ENCODE measurements at regions not wholly inside any gene's neighbourhood (a gene's known extent, or its start where the extent isn't known, plus 50 kb on each side); places are given as distances from the start of the nearest gene placed in this dataset.
"Not testable (repeated sequence)": the region's sequence is repeated elsewhere in the genome, so short reads cannot be mapped to it uniquely, and the experiment has no call there.

GRCh38 chr11:23212807-23213206 lies 352.5 kb upstream of the CCDC179 start:
- H3K4me1 ChIP-seq (ENCODE audit: low read depth), result no peaks in the 10 kb centered on the region
- H3K9me3 ChIP-seq (ENCODE audit: low read depth), result no peaks in the 10 kb centered on the region
- TF ChIP-seq CTCF (IDR thresholded peaks at IDR 0.05; ENCODE audit: low read depth, low read length), result no peak
- no peaks in the 10 kb centered on the region for H3K27me3 ChIP-seq
- H3K36me3 ChIP-seq, result no peaks in the 10 kb centered on the region
- no peak overlapping the region for H3K27ac ChIP-seq
- no peak for DNase-seq (ENCODE audit: low read depth in 1 of 2, low spot score in 1 of 2)
- no peak overlapping the region for H3K4me3 ChIP-seq

- no peak for DNase-seq (ENCODE audit: low read depth in 1 of 2, low spot score in 1 of 2)
Observed at GRCh38 chr11:23217072-23217471, 356.8 kb upstream of the CCDC179 start.

GRCh38 chr11:23220086-23220485 lies 359.8 kb upstream of the CCDC179 start:
- H3K27me3 ChIP-seq, result not testable (repeated sequence)

More at GRCh38 chr11:23217072-23217471, 356.8 kb upstream of the CCDC179 start:
- no peak for TF ChIP-seq CTCF (IDR thresholded peaks at IDR 0.05; ENCODE audit: low read depth, low read length)
- H3K27me3 ChIP-seq, result no peaks in the 10 kb centered on the region
- no peaks in the 10 kb centered on the region for H3K9me3 ChIP-seq (ENCODE audit: low read depth)
- no peak overlapping the region for H3K27ac ChIP-seq
- no peaks in the 10 kb centered on the region for H3K36me3 ChIP-seq
- no peak overlapping the region for H3K4me3 ChIP-seq
- no peaks in the 10 kb centered on the region for H3K4me1 ChIP-seq (ENCODE audit: low read depth)

GRCh38 chr11:23221366-23221765 lies 361.1 kb upstream of the CCDC179 start:
- H3K27me3 ChIP-seq, result no peaks in the 10 kb centered on the region
- no peak for TF ChIP-seq CTCF (IDR thresholded peaks at IDR 0.05; ENCODE audit: low read depth, low read length)
- no peaks in the 10 kb centered on the region for H3K9me3 ChIP-seq (ENCODE audit: low read depth)
- no peak overlapping the region for H3K4me3 ChIP-seq
- no peaks in the 10 kb centered on the region for H3K4me1 ChIP-seq (ENCODE audit: low read depth)
- no peak for DNase-seq (ENCODE audit: low read depth in 1 of 2, low spot score in 1 of 2)
- H3K36me3 ChIP-seq, result no peaks in the 10 kb centered on the region
- no peak overlapping the region for H3K27ac ChIP-seq

More at GRCh38 chr11:23220086-23220485, 359.8 kb upstream of the CCDC179 start:
- not testable (repeated sequence) for H3K36me3 ChIP-seq; H3K27ac ChIP-seq; H3K4me3 ChIP-seq; H3K9me3 ChIP-seq (ENCODE audit: low read depth); DNase-seq (ENCODE audit: low read depth in 1 of 2, low spot score in 1 of 2); H3K4me1 ChIP-seq (ENCODE audit: low read depth)

- no peaks in the 10 kb centered on the region for H3K27me3 ChIP-seq
- H3K27ac ChIP-seq, result no peak overlapping the region
- H3K4me1 ChIP-seq (ENCODE audit: low read depth), result no peaks in the 10 kb centered on the region
- DNase-seq (ENCODE audit: low read depth in 1 of 2, low spot score in 1 of 2), result peak in 1 of 2 donors; percentile 15
- TF ChIP-seq CTCF (IDR thresholded peaks at IDR 0.05; ENCODE audit: low read depth, low read length), result no peak
- H3K36me3 ChIP-seq, result no peaks in the 10 kb centered on the region
- H3K4me3 ChIP-seq, result no peak overlapping the region
- H3K9me3 ChIP-seq (ENCODE audit: low read depth), result no peaks in the 10 kb centered on the region
Observed at GRCh38 chr11:23226331-23227077, 366.2 kb upstream of the CCDC179 start.

GRCh38 chr11:23227078-23227445 lies 366.8 kb upstream of the CCDC179 start:
- Histone ChIP-seq H3K27me3 (no peaks in the 10 kb centered on the region), H3K36me3 (no peaks in the 10 kb centered on the region), H3K9me3 (ENCODE audit: low read depth) (no peaks in the 10 kb centered on the region), H3K4me1 (ENCODE audit: low read depth) (no peaks in the 10 kb centered on the region), H3K27ac (no peak overlapping the region), H3K4me3 (no peak overlapping the region)
- DNase-seq (ENCODE audit: low read depth in 1 of 2, low spot score in 1 of 2), result no peak
- TF ChIP-seq CTCF (IDR thresholded peaks at IDR 0.05; ENCODE audit: low read depth, low read length), result no peak

Data from cardiac muscle cell (in vitro differentiated cells and primary cell).